HepG2 (cell line): ENCODE measurements at regions not wholly inside any gene's neighbourhood (a gene's known extent, or its start where the extent isn't known, plus 50 kb on each side); places are given as distances from the start of the nearest gene placed in this dataset.

Experiments
- ATAC-seq: fragments of 200-7000 bp; cut with Tn5 transposase; 3 replicates; pipeline ENCODE4 v1.9.1; 2020; ENCODE audit warnings: mild to moderate bottlenecking, moderate library complexity
- BruUV-seq: library from RNA; stranded (reverse); fragments of 400-500 nt; replicated peaks from 2 replicates; lab custom pipeline; 2021; lab: Mats Ljungman, UMichigan
- CTCF ChIA-PET: fragments of 300-600 bp; formaldehyde crosslinking; extraction: SDS; loops from one replicate; lab custom pipeline; 2021; ENCODE audit warnings: low total read pairs, inconsistent platforms, low intra/inter-chr PET ratio; lab: Yijun Ruan, JAX
- POLR2A ChIA-PET: fragments of 350-600 bp; sonication (Branson Sonifier 250); formaldehyde crosslinking; loops from one replicate; lab custom pipeline; 2020; ENCODE audit warnings: antibody characterized with exemption, inconsistent platforms; lab: Yijun Ruan, JAX
- DNase-seq: peaks from one replicate; pipeline ENCODE4 v3.0.0-alpha.2; 2015; ENCODE audit warnings: low spot score
- FAIRE-seq: peaks from 3 replicates; lab custom pipeline; 2011; peaks lifted over from hg19 to GRCh38; lab: Jason Lieb, UNC
- H2AFZ ChIP-seq: one replicate; pipeline ENCODE4 v1.6.1; 2011; ENCODE audit warnings: low read length, inconsistent platforms
- H3K27ac ChIP-seq: fragments of 300-600 bp; 3 replicates; pipeline ENCODE4 v1.8.0; 2011; ENCODE audit warnings: mixed run types, mild to moderate bottlenecking, mixed read lengths, low read length, inconsistent platforms; ENCODE audit not compliant: insufficient read depth; ENCODE audit errors: extremely low read length
- H3K27me3 ChIP-seq, 2 experiments: fragments of 200-600 bp in 1 of 2; 2 replicates in 1 of 2; 3 replicates in 1 of 2; pipeline versions ENCODE4 v1.6.0 to v1.8.0; 2011; ENCODE audit warnings: low read length in 2 of 2, mild to moderate bottlenecking in 2 of 2, moderate library complexity in 2 of 2, inconsistent platforms in 1 of 2; ENCODE audit not compliant: insufficient read depth in 2 of 2, control insufficient read depth in 1 of 2
- H3K36me3 ChIP-seq, 2 experiments: fragments of 200-600 bp in 1 of 2; replicated peaks in 1 of 2; 2 replicates in 1 of 2; 3 replicates in 1 of 2; pipeline versions ENCODE4 v1.5.1 to v1.8.0; 2011; ENCODE audit warnings: low read length in 2 of 2, inconsistent platforms in 1 of 2; ENCODE audit not compliant: insufficient read depth in 2 of 2, control insufficient read depth in 1 of 2
- H3K4me1 ChIP-seq: 2 replicates; pipeline ENCODE4 v1.5.1; 2012; ENCODE audit warnings: low read length, inconsistent platforms; ENCODE audit not compliant: insufficient read depth
- H3K4me2 ChIP-seq: 2 replicates; pipeline ENCODE4 v1.6.0; 2011; ENCODE audit warnings: low read depth, low read length, inconsistent platforms
- H3K4me3 ChIP-seq, 3 experiments: fragments of 200-600 bp in 1 of 3; sonication (generic), shearing (Covaris generic) in 1 of 3; replicated peaks in 1 of 3; 2 replicates each; pipeline ENCODE4 v1.5.1; 2011 to 2016; ENCODE audit warnings: low read length in 3 of 3, inconsistent platforms in 2 of 3, low read depth in 2 of 3, mild to moderate bottlenecking in 2 of 3, control low read depth in 1 of 3, mixed read lengths in 1 of 3; ENCODE audit not compliant: insufficient read depth in 1 of 3
- H3K79me2 ChIP-seq: one replicate; pipeline ENCODE4 v1.6.1; 2011; ENCODE audit warnings: low read length, inconsistent platforms; ENCODE audit not compliant: insufficient read depth
- H3K9ac ChIP-seq: 2 replicates; pipeline ENCODE4 v1.6.0; 2011; ENCODE audit warnings: mild to moderate bottlenecking, low read depth, low read length, inconsistent platforms; ENCODE audit not compliant: insufficient read depth
- H3K9me3 ChIP-seq: 2 replicates; pipeline ENCODE4 v1.5.1; 2012; ENCODE audit warnings: mild to moderate bottlenecking, low read length
- H4K20me1 ChIP-seq: 2 replicates; pipeline ENCODE4 v1.6.0; 2011; ENCODE audit warnings: inconsistent platforms, mild to moderate bottlenecking, low read length, moderate library complexity; ENCODE audit not compliant: insufficient read depth
- BORCS8-MEF2B ChIP-seq: sonication (generic); formaldehyde crosslinking; IDR thresholded peaks from 2 replicates; pipeline ENCODE4 v1.8.0; 2022; ENCODE audit warnings: mild to moderate bottlenecking, missing genetic modification reagents
- NCOA1 ChIP-seq: sonication (generic); formaldehyde crosslinking; IDR thresholded peaks from 2 replicates; pipeline ENCODE4 v1.9.0; 2021; ENCODE audit warnings: missing genetic modification reagents
- NFIC ChIP-seq: IDR thresholded peaks from 2 replicates; pipeline ENCODE4 v1.6.1; 2012; ENCODE audit warnings: mild to moderate bottlenecking, low read length, inconsistent platforms
- NR3C1 ChIP-seq: sonication (generic); formaldehyde crosslinking; IDR thresholded peaks from 2 replicates; pipeline ENCODE4 v1.4.0; 2020; ENCODE audit warnings: missing genetic modification reagents
- PLSCR1 ChIP-seq: sonication (generic); formaldehyde crosslinking; IDR thresholded peaks from 2 replicates; pipeline ENCODE4 v1.5.0; 2020; ENCODE audit warnings: missing genetic modification reagents, mild to moderate bottlenecking, borderline replicate concordance
- PRPF4 ChIP-seq: fragments of 200-400 bp; formaldehyde crosslinking; IDR thresholded peaks from 2 replicates; pipeline ENCODE4 v1.6.1; 2016; ENCODE audit warnings: low read length, low read depth; ENCODE audit not compliant: poor library complexity, severe bottlenecking
- RXRA ChIP-seq: sonication (generic); formaldehyde crosslinking; IDR thresholded peaks from 2 replicates; pipeline ENCODE4 v1.5.1; 2020; ENCODE audit warnings: missing genetic modification reagents
- SNAPC2 ChIP-seq: sonication (generic); formaldehyde crosslinking; IDR thresholded peaks from 2 replicates; pipeline ENCODE4 v1.8.1; 2022; ENCODE audit warnings: mild to moderate bottlenecking, missing genetic modification reagents
- ZBED4 ChIP-seq: sonication (generic); formaldehyde crosslinking; IDR thresholded peaks from 2 replicates; pipeline ENCODE4 v1.4.0; 2020; ENCODE audit warnings: missing genetic modification reagents, borderline replicate concordance
- ZIK1 ChIP-seq: sonication (generic); formaldehyde crosslinking; IDR thresholded peaks from 2 replicates; pipeline ENCODE4 v1.5.0; 2020; ENCODE audit warnings: mild to moderate bottlenecking, low read depth, missing genetic modification reagents, borderline replicate concordance
- ZNF362 ChIP-seq: sonication (generic); formaldehyde crosslinking; IDR thresholded peaks from 2 replicates; pipeline ENCODE4 v1.4.0; 2020; ENCODE audit warnings: missing genetic modification reagents, mild to moderate bottlenecking, borderline replicate concordance
- WGBS: methylation state at CpG from one replicate; pipeline ENCODE4 v1.1.6; 2017; ENCODE audit warnings: low lambda C conversion rate; 5-methylcytosine and 5-hydroxymethylcytosine counted together
- in situ Hi-C: cut with HindIII; loops from 2 replicates; pipeline ENCODE4 v1.10.0; 2017; ENCODE audit warnings: low pct_unique_long_range_greater_than_20kb; ENCODE audit not compliant: extremely low pct_ligation_motif_present
- intact Hi-C: fragments of 100-400 bp; cut with micrococcal nuclease; formaldehyde crosslinking; loops from one replicate; pipeline ENCODE4 v1.10.0; 2022; ENCODE audit not compliant: unreplicated experiment

- H3K36me3 ChIP-seq, result no peaks in the 10 kb centered on the region
- no peaks in the 10 kb centered on the region for H3K27me3 ChIP-seq
- no peak overlapping the region for H3K4me3 ChIP-seq
- in situ Hi-C loops (no loop called here), intact Hi-C loops (no loop called here)
- no peaks in the 10 kb centered on the region for H3K9me3 ChIP-seq
- H3K9ac ChIP-seq, result no peak overlapping the region
- ChIA-PET POLR2A (no interaction called here), CTCF (no interaction called here)
- WGBS, result 37% methylated on average over 8 of the region's 8 CpGs
- no peak for TF ChIP-seq PRPF4
- no peak for TF ChIP-seq ZIK1 (CRISPR knock-in tag)
- TF ChIP-seq NR3C1 (CRISPR knock-in tag), result no peak
- no peak for TF ChIP-seq NCOA1
- no peak for TF ChIP-seq ZBED4
- no peak for TF ChIP-seq NFIC
- TF ChIP-seq SNAPC2 (CRISPR knock-in tag), result no peak
- TF ChIP-seq ZNF362 (CRISPR knock-in tag), result no peak
- TF ChIP-seq RXRA (CRISPR knock-in tag), result no peak
- no peak for TF ChIP-seq PLSCR1 (CRISPR knock-in tag)
- no peak for TF ChIP-seq BORCS8-MEF2B
- no peaks in the 10 kb centered on the region for H4K20me1 ChIP-seq
- no peak for DNase-seq
- no TSS peak for BruUV-seq
- no peak overlapping the region for H3K4me2 ChIP-seq
- no peak for ATAC-seq
- no peaks in the 10 kb centered on the region for H3K79me2 ChIP-seq
- FAIRE-seq, result no peak
- no peak overlapping the region for H2AFZ ChIP-seq
- H3K4me1 ChIP-seq, result no peaks in the 10 kb centered on the region
- no peak overlapping the region for H3K27ac ChIP-seq
Observed at GRCh38 chr3:28915741-28916500, 364.9 kb upstream of the RBMS3 start.
